CD4-positive, alpha-beta memory T cell (primary cell): ENCODE measurements at regions not wholly inside any gene's neighbourhood (a gene's known extent, or its start where the extent isn't known, plus 50 kb on each side); places are given as distances from the start of the nearest gene placed in this dataset.

Experiments
- CTCF ChIA-PET: fragments of 350-600 bp; sonication (Branson Sonifier 250); formaldehyde crosslinking; loops from one replicate; lab custom pipeline; 2021; ENCODE audit warnings: inconsistent platforms; ENCODE audit not compliant: partially characterized antibody; lab: Charles Lee
- POLR2A ChIA-PET: fragments of 350-600 bp; sonication (Branson Sonifier 250); formaldehyde crosslinking; loops from one replicate; lab custom pipeline; 2021; ENCODE audit not compliant: partially characterized antibody; lab: Charles Lee
- DNase-seq, 5 donors: peaks; one replicate each; pipeline versions ENCODE4 v3.0.0 to v3.0.0-alpha.2; 2020 to 2022; ENCODE audit warnings: mixed read lengths in 1 of 5
- H3K27ac ChIP-seq: one replicate; pipeline ENCODE4 v1.7.0; 2013; ENCODE audit warnings: low read depth, low read length
- H3K27me3 ChIP-seq: 2 replicates; pipeline ENCODE4 v1.7.0; 2013; ENCODE audit warnings: mild to moderate bottlenecking, low read length, moderate library complexity; ENCODE audit not compliant: insufficient read depth
- H3K36me3 ChIP-seq: 2 replicates; pipeline ENCODE4 v1.7.0; 2013; ENCODE audit warnings: mild to moderate bottlenecking, low read length, moderate library complexity; ENCODE audit not compliant: insufficient read depth
- H3K4me1 ChIP-seq: 2 replicates; pipeline ENCODE4 v1.7.0; 2013; ENCODE audit warnings: mild to moderate bottlenecking, low read length, moderate library complexity; ENCODE audit not compliant: insufficient read depth
- H3K4me3 ChIP-seq, 2 donors: one replicate each; pipeline ENCODE4 v1.7.0; 2013; ENCODE audit warnings: low read length in 2 of 2, mild to moderate bottlenecking in 1 of 2
- H3K9me3 ChIP-seq, 2 donors: one replicate each; pipeline ENCODE4 v1.7.0; 2013; ENCODE audit warnings: low read length in 2 of 2, control low read depth in 1 of 2; ENCODE audit not compliant: control insufficient read depth in 1 of 2
- H3K27ac Mint-ChIP-seq, 7 donors: one replicate each; pipeline ENCODE4 v1.8.0; 2020 to 2021; ENCODE audit warnings: mixed read lengths in 7 of 7, mild to moderate bottlenecking in 6 of 7, inconsistent platforms in 3 of 7, moderate library complexity in 3 of 7
- H3K27me3 Mint-ChIP-seq, 2 donors: one replicate each; pipeline ENCODE4 v1.8.0; 2020 to 2021; ENCODE audit warnings: mixed read lengths in 2 of 2
- H3K36me3 Mint-ChIP-seq, 2 donors: one replicate each; pipeline ENCODE4 v1.8.0; 2020 to 2021; ENCODE audit warnings: mixed read lengths in 2 of 2, inconsistent platforms in 1 of 2, mild to moderate bottlenecking in 1 of 2
- H3K4me1 Mint-ChIP-seq, 4 donors: one replicate each; pipeline ENCODE4 v1.8.0; 2020 to 2021; ENCODE audit warnings: mixed read lengths in 4 of 4, mild to moderate bottlenecking in 1 of 4
- H3K4me3 Mint-ChIP-seq, 8 donors: one replicate each; pipeline ENCODE4 v1.8.0; 2020 to 2021; ENCODE audit warnings: mixed read lengths in 8 of 8, mild to moderate bottlenecking in 7 of 8, moderate library complexity in 6 of 8, inconsistent platforms in 3 of 8
- H3K9me3 Mint-ChIP-seq, 8 donors: one replicate each; pipeline ENCODE4 v1.8.0; 2020 to 2021; ENCODE audit warnings: mixed read lengths in 8 of 8, mild to moderate bottlenecking in 5 of 8, inconsistent platforms in 3 of 8, moderate library complexity in 1 of 8
- intact Hi-C: fragments of 100-400 bp; cut with micrococcal nuclease; formaldehyde crosslinking; loops from one replicate; pipeline ENCODE4 v1.15.1; 2023

DNA sequence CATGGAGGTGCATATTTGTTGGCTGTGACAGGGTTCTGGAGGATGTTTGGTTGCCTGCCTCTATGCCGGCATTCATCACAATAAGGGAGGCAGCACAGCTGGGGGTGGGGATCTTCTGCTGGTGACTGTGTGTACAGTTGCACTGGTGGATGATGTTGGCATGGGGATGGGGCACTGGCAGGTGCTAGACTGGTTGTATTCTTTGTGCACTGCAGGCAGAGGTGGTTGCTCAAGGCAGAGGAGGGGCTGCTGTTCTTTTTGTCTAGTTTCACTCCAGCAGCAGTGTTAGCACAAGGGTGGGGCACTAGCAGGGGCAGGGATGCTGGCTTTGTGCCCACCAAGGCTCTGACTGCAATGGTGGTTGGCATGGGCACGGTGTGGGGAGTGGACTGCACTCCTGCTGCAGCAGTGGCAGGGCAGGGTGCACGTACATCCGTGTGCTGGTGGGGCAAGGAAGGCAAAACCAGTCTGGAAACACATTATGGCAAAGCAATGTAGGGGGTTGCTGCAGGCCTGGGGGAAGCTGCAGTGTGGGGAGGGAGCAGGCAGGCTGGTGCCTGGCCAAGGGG lies 69.3 kb downstream of the ISOC1 start:
- DNase-seq = no peak
- Histone ChIP-seq H3K27me3 (no peaks in the 10 kb centered on the region), H3K27ac (no peak overlapping the region), H3K36me3 (no peaks in the 10 kb centered on the region), H3K9me3 (no peaks in the 10 kb centered on the region), H3K4me1 (no peaks in the 10 kb centered on the region), H3K4me3 (no peak overlapping the region)
- ChIA-PET POLR2A (no interaction called here), CTCF (no interaction called here)
- intact Hi-C loops = no loop called here
- Mint-ChIP-seq H3K9me3 (peaks cover 2 to 39% (median 30%) of the 10 kb centered on the region in 8 donors), H3K4me3 (no peak overlapping the region), H3K27ac (no peak overlapping the region), H3K27me3 (peaks cover 0 to 2% of the 10 kb centered on the region in 2 donors), H3K36me3 (peaks cover 18 to 24% of the 10 kb centered on the region in 2 donors), H3K4me1 (no peaks in the 10 kb centered on the region)

DNA sequence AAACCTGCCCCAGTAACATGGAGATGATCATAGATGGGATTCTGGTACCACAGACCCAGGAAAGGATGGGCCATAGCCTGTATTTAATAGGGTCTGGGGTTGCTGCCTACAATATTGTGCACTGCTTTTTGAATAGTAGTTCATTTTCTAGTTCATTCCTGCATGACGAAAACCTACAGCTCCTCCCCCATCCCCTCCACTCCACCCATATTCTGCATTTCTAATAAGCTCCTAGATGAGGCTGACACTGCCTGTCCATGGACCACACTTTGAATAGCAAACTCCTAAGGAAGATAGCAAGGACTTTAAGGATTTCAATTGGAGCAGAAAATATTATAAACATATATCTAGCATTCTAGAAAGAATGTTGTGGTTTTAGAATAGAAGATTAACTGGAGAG lies 75.5 kb downstream of the ISOC1 start:
- POLR2A ChIA-PET = no interaction called here

DNA sequence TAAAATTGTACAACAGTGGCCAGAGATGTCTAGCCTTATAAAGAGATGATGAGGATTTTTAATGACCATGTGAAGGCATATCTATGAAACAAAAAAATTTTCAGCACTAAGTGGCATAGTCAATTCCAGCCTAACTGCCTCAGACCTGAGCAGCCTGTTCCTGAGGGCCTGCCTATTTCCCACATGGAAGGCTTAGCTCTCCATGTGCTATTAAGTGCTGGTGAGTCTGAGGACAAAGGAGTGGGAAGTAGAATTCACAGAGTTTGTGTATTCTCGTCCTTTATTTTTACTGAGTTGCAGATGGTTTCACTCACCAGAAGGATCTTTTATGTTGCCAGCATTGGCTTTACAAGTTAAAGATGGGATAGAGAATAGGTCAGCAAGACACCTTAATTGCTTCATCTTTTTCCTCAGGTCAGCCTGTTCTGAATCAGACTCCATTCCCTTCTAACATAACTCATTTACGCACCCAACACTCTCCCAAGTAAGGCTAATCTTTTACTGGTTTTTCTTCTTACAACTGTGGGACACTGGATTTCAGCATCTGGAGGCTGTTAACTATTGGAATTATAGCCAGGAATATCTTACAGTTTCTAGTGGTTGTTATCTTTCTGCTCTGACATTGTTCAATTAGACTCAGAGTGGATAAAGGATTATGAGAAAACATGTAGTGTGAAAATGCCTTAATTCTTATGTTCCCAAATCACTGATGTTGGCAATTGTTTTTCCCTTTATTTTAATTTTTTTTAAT lies 76.8 kb downstream of the ISOC1 start:
- Mint-ChIP-seq H3K27ac (no peak overlapping the region), H3K9me3 (no peaks in the 10 kb centered on the region), H3K4me1 (no peaks in the 10 kb centered on the region), H3K4me3 (no peak overlapping the region), H3K27me3 (no peaks in the 10 kb centered on the region), H3K36me3 (no peaks in the 10 kb centered on the region)
- ChIA-PET POLR2A (no interaction called here), CTCF (no interaction called here)
- Histone ChIP-seq H3K9me3 (no peaks in the 10 kb centered on the region), H3K36me3 (no peaks in the 10 kb centered on the region), H3K4me1 (no peaks in the 10 kb centered on the region), H3K27me3 (no peaks in the 10 kb centered on the region), H3K4me3 (no peak overlapping the region), H3K27ac (no peak overlapping the region)
- intact Hi-C loops = no loop called here
- no peak for DNase-seq

More for the DNA sequence above, 75.5 kb downstream of the ISOC1 start:
- no peaks in the 10 kb centered on the region for H3K36me3 Mint-ChIP-seq
- Histone ChIP-seq H3K9me3 (no peaks in the 10 kb centered on the region), H3K27ac (no peak overlapping the region), H3K4me3 (no peak overlapping the region), H3K36me3 (no peaks in the 10 kb centered on the region), H3K27me3 (no peaks in the 10 kb centered on the region), H3K4me1 (no peaks in the 10 kb centered on the region)
- no peak for DNase-seq
- no peak overlapping the region for H3K27ac Mint-ChIP-seq
- no peaks in the 10 kb centered on the region for H3K4me1 Mint-ChIP-seq
- H3K9me3 Mint-ChIP-seq = no peaks in the 10 kb centered on the region
- H3K4me3 Mint-ChIP-seq = no peak overlapping the region
- CTCF ChIA-PET = no interaction called here
- intact Hi-C loops = no loop called here
- H3K27me3 Mint-ChIP-seq = no peaks in the 10 kb centered on the region

GRCh38 chr5:129172580-129172979 lies 78.0 kb downstream of the ISOC1 start:
- Histone ChIP-seq H3K36me3 (no peaks in the 10 kb centered on the region), H3K27ac (no peak overlapping the region), H3K4me1 (no peaks in the 10 kb centered on the region), H3K9me3 (no peaks in the 10 kb centered on the region), H3K4me3 (no peak overlapping the region), H3K27me3 (no peaks in the 10 kb centered on the region)
- H3K4me3 Mint-ChIP-seq = no peak overlapping the region
- no peaks in the 10 kb centered on the region for H3K4me1 Mint-ChIP-seq
- DNase-seq = no peak
- H3K27ac Mint-ChIP-seq = no peak overlapping the region
- no peaks in the 10 kb centered on the region for H3K9me3 Mint-ChIP-seq
- ChIA-PET POLR2A (no interaction called here), CTCF (no interaction called here)
- intact Hi-C loops = no loop called here
- no peaks in the 10 kb centered on the region for H3K36me3 Mint-ChIP-seq
- H3K27me3 Mint-ChIP-seq = no peaks in the 10 kb centered on the region

- Histone ChIP-seq H3K4me3 (no peak overlapping the region), H3K4me1 (no peaks in the 10 kb centered on the region), H3K27ac (no peak overlapping the region), H3K36me3 (no peaks in the 10 kb centered on the region), H3K27me3 (no peaks in the 10 kb centered on the region), H3K9me3 (no peaks in the 10 kb centered on the region)
- Mint-ChIP-seq H3K27ac (no peak overlapping the region), H3K4me3 (no peak overlapping the region), H3K9me3 (no peaks in the 10 kb centered on the region), H3K27me3 (no peaks in the 10 kb centered on the region), H3K36me3 (no peaks in the 10 kb centered on the region), H3K4me1 (no peaks in the 10 kb centered on the region)
- CTCF ChIA-PET = no interaction called here
- POLR2A ChIA-PET = no interaction called here
- intact Hi-C loops = no loop called here
- no peak for DNase-seq
These were observed 79.2 kb downstream of the ISOC1 start for GRCh38 chr5:129173771-129174170.

DNA sequence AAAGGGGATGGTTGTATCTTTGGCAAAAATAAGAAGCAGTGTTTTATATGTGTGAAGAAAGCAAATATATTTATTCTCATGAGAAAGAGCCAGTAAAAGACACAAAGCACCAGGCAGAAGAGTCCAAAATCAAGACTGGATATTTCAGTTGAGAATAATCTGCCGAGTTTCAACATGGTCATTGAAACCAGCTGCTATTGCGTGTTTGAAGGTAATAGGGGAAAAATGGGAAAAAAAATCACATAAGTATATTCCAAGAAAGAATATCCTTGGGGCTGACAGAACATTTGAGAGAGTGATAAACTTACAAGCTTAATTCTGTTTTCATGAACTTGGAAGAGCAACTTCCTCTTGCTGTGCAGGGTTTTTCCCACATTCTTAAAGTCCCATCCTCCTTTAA lies 79.9 kb downstream of the ISOC1 start:
- Mint-ChIP-seq H3K27me3 (no peaks in the 10 kb centered on the region), H3K27ac (no peak overlapping the region), H3K4me1 (no peaks in the 10 kb centered on the region), H3K9me3 (no peaks in the 10 kb centered on the region), H3K36me3 (no peaks in the 10 kb centered on the region), H3K4me3 (no peak overlapping the region)
- POLR2A ChIA-PET = no interaction called here
- Histone ChIP-seq H3K4me1 (no peaks in the 10 kb centered on the region), H3K27me3 (no peaks in the 10 kb centered on the region), H3K4me3 (no peak overlapping the region), H3K27ac (no peak overlapping the region), H3K36me3 (no peaks in the 10 kb centered on the region), H3K9me3 (no peaks in the 10 kb centered on the region)
- CTCF ChIA-PET = no interaction called here
- no peak for DNase-seq
- intact Hi-C loops = no loop called here

- H3K4me3 ChIP-seq = no peak overlapping the region
- no peaks in the 10 kb centered on the region for H3K27me3 ChIP-seq
- Mint-ChIP-seq H3K4me3 (no peak overlapping the region), H3K9me3 (peaks cover 0 to 12% (median 1%) of the 10 kb centered on the region in 8 donors), H3K4me1 (no peaks in the 10 kb centered on the region), H3K27ac (no peak overlapping the region), H3K27me3 (no peaks in the 10 kb centered on the region), H3K36me3 (no peaks in the 10 kb centered on the region)
- H3K4me1 ChIP-seq = no peaks in the 10 kb centered on the region
- H3K36me3 ChIP-seq = no peaks in the 10 kb centered on the region
- intact Hi-C loops = no loop called here
- no peaks in the 10 kb centered on the region for H3K9me3 ChIP-seq
- no peak for DNase-seq
- ChIA-PET POLR2A (no interaction called here), CTCF (no interaction called here)
- H3K27ac ChIP-seq = no peak overlapping the region
These were observed 82.9 kb downstream of the ISOC1 start for GRCh38 chr5:129177451-129177850.
